Mesothelial cell of epicardium (in vitro differentiated cells): ENCODE measurements at regions not wholly inside any gene's neighbourhood (a gene's known extent, or its start where the extent isn't known, plus 50 kb on each side); places are given as distances from the start of the nearest gene placed in this dataset.

Source experiments
- DNase-seq, 2 experiments: peaks; one replicate each; pipeline ENCODE4 v3.0.0; 2021; ENCODE audit warnings: low spot score in 2 of 2; ENCODE audit not compliant: unreplicated experiment in 2 of 2
- H3K27ac Mint-ChIP-seq: 2 replicates; pipeline ENCODE4 v1.8.0; 2021; ENCODE audit warnings: mixed read lengths
- H3K27me3 Mint-ChIP-seq: 2 replicates; pipeline ENCODE4 v1.8.0; 2021; ENCODE audit warnings: low read depth, mixed read lengths
- H3K36me3 Mint-ChIP-seq: 2 replicates; pipeline ENCODE4 v1.8.0; 2021; ENCODE audit warnings: mixed read lengths
- H3K4me1 Mint-ChIP-seq: 2 replicates; pipeline ENCODE4 v1.8.0; 2021; ENCODE audit warnings: mixed read lengths
- H3K4me3 Mint-ChIP-seq: 2 replicates; pipeline ENCODE4 v1.8.0; 2021; ENCODE audit warnings: mild to moderate bottlenecking, moderate library complexity, mixed read lengths
- H3K9me3 Mint-ChIP-seq: 2 replicates; pipeline ENCODE4 v1.8.0; 2021; ENCODE audit warnings: mixed read lengths
- CTCF ChIP-seq: fragments of 200-600 bp; sonication (generic); IDR thresholded peaks from one replicate; pipeline ENCODE4 v1.5.0; 2021; ENCODE audit warnings: antibody characterized with exemption; ENCODE audit not compliant: unreplicated experiment

- Mint-ChIP-seq H3K9me3 (peaks cover 50% of the 10 kb centered on the region), H3K27me3 (peaks cover 52% of the 10 kb centered on the region), H3K27ac (no peak overlapping the region), H3K4me1 (no peaks in the 10 kb centered on the region), H3K4me3 (no peak overlapping the region), H3K36me3 (no peaks in the 10 kb centered on the region)
- no peak for DNase-seq
- no peak for TF ChIP-seq CTCF
These were observed 112.0 kb upstream of the NDP start for GRCh38 chrX:44085209-44085608.

GRCh38 chrX:44082829-44083228 lies 109.6 kb upstream of the NDP start:
- Mint-ChIP-seq H3K27ac (no peak overlapping the region), H3K36me3 (no peaks in the 10 kb centered on the region), H3K27me3 (peaks cover 48% of the 10 kb centered on the region), H3K4me3 (no peak overlapping the region), H3K4me1 (no peaks in the 10 kb centered on the region), H3K9me3 (peaks cover 56% of the 10 kb centered on the region)
- no peak for DNase-seq
- TF ChIP-seq CTCF: no peak

GRCh38 chrX:44080083-44080482 lies 106.9 kb upstream of the NDP start:
- Mint-ChIP-seq H3K4me3 (no peak overlapping the region), H3K36me3 (no peaks in the 10 kb centered on the region), H3K27me3 (peaks cover 27% of the 10 kb centered on the region), H3K4me1 (no peaks in the 10 kb centered on the region), H3K27ac (no peak overlapping the region), H3K9me3 (peaks cover 53% of the 10 kb centered on the region)
- no peak for DNase-seq
- no peak for TF ChIP-seq CTCF

- peaks cover 51% of the 10 kb centered on the region for H3K9me3 Mint-ChIP-seq
These were observed 99.4 kb upstream of the NDP start for GRCh38 chrX:44072631-44073030.

GRCh38 chrX:44071847-44072551 lies 98.8 kb upstream of the NDP start:
- no peaks in the 10 kb centered on the region for H3K36me3 Mint-ChIP-seq
- H3K27ac Mint-ChIP-seq: no peak overlapping the region
- H3K27me3 Mint-ChIP-seq: peaks cover 7% of the 10 kb centered on the region
- no peak overlapping the region for H3K4me3 Mint-ChIP-seq
- no peak for DNase-seq
- H3K9me3 Mint-ChIP-seq: peaks cover 49% of the 10 kb centered on the region
- no peaks in the 10 kb centered on the region for H3K4me1 Mint-ChIP-seq
- no peak for TF ChIP-seq CTCF

More at GRCh38 chrX:44072631-44073030, 99.4 kb upstream of the NDP start:
- TF ChIP-seq CTCF: no peak
- DNase-seq: no peak
- Mint-ChIP-seq H3K36me3 (no peaks in the 10 kb centered on the region), H3K27ac (no peak overlapping the region), H3K27me3 (peaks cover 7% of the 10 kb centered on the region), H3K4me1 (no peaks in the 10 kb centered on the region), H3K4me3 (no peak overlapping the region)
